ENCODE measurements at regions not wholly inside any gene's neighbourhood (a gene's known extent, or its start where the extent isn't known, plus 50 kb on each side); places are given as distances from the start of the nearest gene placed in this dataset.

GRCh38 chr7:91801331-91801983, 79.0 kb downstream of the MTERF1 start:
- POLR2A ChIA-PET = no interaction called here
- Mint-ChIP-seq H3K27me3 (ENCODE audit: low read depth) (no peaks in the 10 kb centered on the region), H3K4me3 (no peak overlapping the region), H3K27ac (no peak overlapping the region), H3K9me3 (ENCODE audit: insufficient read depth) (no peaks in the 10 kb centered on the region), H3K36me3 (ENCODE audit: low read depth) (no peaks in the 10 kb centered on the region), H3K4me1 (ENCODE audit: low read depth) (peaks cover 2% of the 10 kb centered on the region)
- DNase-seq (no peak), ATAC-seq (no peak)
- CTCF ChIA-PET = no interaction called here

DNA sequence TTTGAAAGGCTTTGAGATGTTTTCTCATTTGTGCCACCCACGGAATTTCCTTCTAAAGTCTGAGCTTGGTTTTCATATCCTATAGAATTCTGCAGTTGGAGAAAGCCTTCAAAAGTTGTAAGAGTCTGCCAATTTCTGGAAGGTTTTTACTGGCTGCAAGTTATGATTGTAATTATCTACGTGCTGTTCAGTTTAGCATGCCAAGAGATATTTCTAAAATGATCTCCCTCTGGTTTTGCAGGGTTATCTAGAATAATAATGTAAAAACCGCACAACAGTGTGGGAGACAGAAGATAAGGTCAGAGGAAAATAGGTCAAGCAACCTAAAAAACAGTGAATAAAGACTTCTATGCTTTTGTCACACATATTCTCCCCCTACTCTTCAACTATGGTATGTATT, 69.3 kb downstream of the MTERF1 start:
- CTCF ChIA-PET = interaction anchor here (0.8 kb wide), 1 partner anchor 19 kb away, joined by 4 read pairs; no protein-coding TSS in a partner anchor
- no peak for ATAC-seq

DNA sequence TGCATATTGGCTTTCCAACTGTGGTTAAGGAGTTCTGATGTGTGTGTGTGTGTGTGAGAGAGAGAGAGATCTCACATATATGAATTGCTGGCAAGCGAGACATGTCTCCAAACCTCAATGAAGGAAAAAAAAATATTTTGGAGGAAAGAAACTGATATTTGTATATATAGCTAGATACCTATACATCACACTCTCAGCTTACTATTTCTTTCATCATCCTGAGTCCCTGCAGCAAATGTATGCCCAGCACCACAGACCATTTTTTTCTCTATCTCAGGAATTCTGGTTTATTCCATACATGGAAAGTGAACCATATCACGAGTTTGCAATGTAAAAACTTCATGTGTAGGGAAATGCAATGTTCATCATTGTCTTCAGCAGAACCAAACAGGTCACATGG, 68.9 kb downstream of the MTERF1 start:
- Mint-ChIP-seq H3K27me3 (ENCODE audit: low read depth) (no peaks in the 10 kb centered on the region), H3K4me1 (ENCODE audit: low read depth) (no peaks in the 10 kb centered on the region), H3K9me3 (ENCODE audit: insufficient read depth) (no peaks in the 10 kb centered on the region), H3K36me3 (ENCODE audit: low read depth) (no peaks in the 10 kb centered on the region), H3K4me3 (no peak overlapping the region), H3K27ac (no peak overlapping the region)
- ChIA-PET CTCF (interaction anchor here (0.8 kb wide), 1 partner anchor 19 kb away, joined by 4 read pairs; no protein-coding TSS in a partner anchor), POLR2A (no interaction called here)
- DNase-seq (no peak), ATAC-seq (no peak)

More for the DNA sequence above, 69.3 kb downstream of the MTERF1 start:
- Mint-ChIP-seq H3K27me3 (ENCODE audit: low read depth) (no peaks in the 10 kb centered on the region), H3K27ac (no peak overlapping the region), H3K4me1 (ENCODE audit: low read depth) (no peaks in the 10 kb centered on the region), H3K36me3 (ENCODE audit: low read depth) (no peaks in the 10 kb centered on the region), H3K9me3 (ENCODE audit: insufficient read depth) (no peaks in the 10 kb centered on the region), H3K4me3 (no peak overlapping the region)
- POLR2A ChIA-PET = no interaction called here
- DNase-seq = no peak

DNA sequence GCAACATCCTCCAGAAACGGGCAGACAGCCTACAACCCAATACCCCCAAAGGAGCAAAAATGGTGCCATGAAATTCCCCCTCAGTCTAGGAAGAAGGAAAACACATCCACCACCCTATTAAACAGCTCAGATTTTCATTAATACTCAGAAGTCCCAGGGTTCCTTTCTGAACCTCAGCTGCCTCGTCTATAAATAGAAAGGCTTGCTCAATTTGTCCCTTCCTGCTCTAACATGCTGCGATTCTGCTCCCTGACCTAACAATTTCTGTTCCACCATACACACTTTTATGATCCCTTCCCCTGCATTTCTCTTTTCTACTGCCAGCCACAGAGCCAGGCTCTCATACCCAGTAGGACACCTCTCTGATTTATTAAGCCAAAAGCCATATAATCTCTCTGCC, 68.1 kb downstream of the MTERF1 start:
- ATAC-seq = no peak
- ChIA-PET CTCF (no interaction called here), POLR2A (no interaction called here)
- no peak overlapping the region for H3K4me3 Mint-ChIP-seq
- H3K27me3 Mint-ChIP-seq (ENCODE audit: low read depth) = no peaks in the 10 kb centered on the region
- H3K36me3 Mint-ChIP-seq (ENCODE audit: low read depth) = no peaks in the 10 kb centered on the region
- no peak for DNase-seq
- H3K4me1 Mint-ChIP-seq (ENCODE audit: low read depth) = no peaks in the 10 kb centered on the region
- H3K27ac Mint-ChIP-seq = no peak overlapping the region
- H3K9me3 Mint-ChIP-seq (ENCODE audit: insufficient read depth) = no peaks in the 10 kb centered on the region

DNA sequence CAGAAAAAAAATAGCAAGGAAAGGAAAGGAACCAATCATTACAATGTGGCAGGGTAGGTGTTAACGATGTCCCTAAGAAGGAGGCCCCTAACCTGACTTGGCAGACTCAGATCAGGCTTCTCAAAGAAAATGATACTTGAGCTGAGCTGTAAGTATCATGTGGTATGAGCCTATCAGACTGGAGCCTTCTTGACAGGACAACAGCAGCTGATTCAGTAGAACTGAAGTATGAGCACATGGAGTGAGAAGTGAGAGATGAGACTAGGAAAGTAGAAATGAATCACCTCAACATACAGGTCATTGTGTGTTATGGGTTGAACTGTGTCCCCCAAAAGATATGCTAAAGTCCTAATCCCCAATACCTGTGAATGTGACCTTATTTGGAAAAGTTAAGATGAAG, 66.3 kb downstream of the MTERF1 start:
- ChIA-PET CTCF (no interaction called here), POLR2A (no interaction called here)
- no peak overlapping the region for H3K27ac Mint-ChIP-seq
- H3K4me1 Mint-ChIP-seq (ENCODE audit: low read depth) = no peaks in the 10 kb centered on the region
- H3K4me3 Mint-ChIP-seq = no peak overlapping the region
- ATAC-seq (no peak), DNase-seq (no peak)
- H3K27me3 Mint-ChIP-seq (ENCODE audit: low read depth) = no peaks in the 10 kb centered on the region
- no peaks in the 10 kb centered on the region for H3K9me3 Mint-ChIP-seq (ENCODE audit: insufficient read depth)
- no peaks in the 10 kb centered on the region for H3K36me3 Mint-ChIP-seq (ENCODE audit: low read depth)

All from activated CD8-positive, alpha-beta T cell treated with anti-CD3 and anti-CD28 coated beads, Interleukin-2, amount 10 ng/mL, durations not matched to agents 7 days and 5 days (primary cell).